NB4 (cell line): ENCODE measurements at regions not wholly inside any gene's neighbourhood (a gene's known extent, or its start where the extent isn't known, plus 50 kb on each side); places are given as distances from the start of the nearest gene placed in this dataset.

Source experiments
- CTCF ChIP-seq: IDR thresholded peaks from one replicate; pipeline ENCODE4 v1.5.1; 2012; ENCODE audit warnings: low read depth, low read length
- POLR2A ChIP-seq: IDR thresholded peaks from 2 replicates; pipeline ENCODE4 v1.6.1; 2011; ENCODE audit warnings: mild to moderate bottlenecking; ENCODE audit not compliant: insufficient read length; ENCODE audit errors: extremely low read depth

GRCh38 chr7:25959168-25959734 lies 192.7 kb upstream of the NFE2L3 start:
- TF ChIP-seq CTCF (no peak), POLR2A (no peak)
